Kidney (tissue), 13 donors: ENCODE measurements at regions not wholly inside any gene's neighbourhood (a gene's known extent, or its start where the extent isn't known, plus 50 kb on each side); places are given as distances from the start of the nearest gene placed in this dataset.

ENCODE experiments used
- DNase-seq, 5 donors: peaks; one replicate each; pipeline ENCODE4 v3.0.0-alpha.2; 2013 to 2020
- FAIRE-seq: peaks from 2 replicates; lab custom pipeline; 2012; peaks lifted over from hg19 to GRCh38; lab: Jason Lieb, UNC
- H3K27ac ChIP-seq, 2 donors: one replicate each; pipeline ENCODE4 v1.7.0; 2013; ENCODE audit warnings: low read depth in 2 of 2, low read length in 2 of 2, inconsistent platforms in 1 of 2
- H3K27me3 ChIP-seq: one replicate; pipeline ENCODE4 v1.7.1; 2013; ENCODE audit warnings: low read length, inconsistent platforms; ENCODE audit not compliant: control insufficient read depth, insufficient read depth
- H3K36me3 ChIP-seq, 3 donors: one replicate each; pipeline versions ENCODE4 v1.7.0 to v1.7.1; 2013; ENCODE audit warnings: low read length in 3 of 3, control low read depth in 1 of 3, inconsistent platforms in 1 of 3; ENCODE audit not compliant: insufficient read depth in 3 of 3, control insufficient read depth in 2 of 3
- H3K4me1 ChIP-seq, 3 donors: one replicate each; pipeline versions ENCODE4 v1.7.0 to v1.7.1; 2013; ENCODE audit warnings: low read length in 3 of 3, inconsistent platforms in 1 of 3, low read depth in 1 of 3; ENCODE audit not compliant: control insufficient read depth in 2 of 3, insufficient read depth in 2 of 3
- H3K4me3 ChIP-seq, 3 donors: one replicate each; pipeline versions ENCODE4 v1.7.0 to v1.8.1; 2013; ENCODE audit warnings: low read length in 3 of 3, control low read depth in 1 of 3, inconsistent platforms in 1 of 3
- H3K9ac ChIP-seq, 3 donors: one replicate each; pipeline versions ENCODE4 v1.7.0 to v1.7.1; 2013; ENCODE audit warnings: low read length in 3 of 3, control low read depth in 1 of 3, inconsistent platforms in 1 of 3
- H3K9me3 ChIP-seq, 3 donors: one replicate each; pipeline versions ENCODE4 v1.7.0 to v1.7.1; 2013; ENCODE audit warnings: low read length in 3 of 3, control low read depth in 1 of 3, inconsistent platforms in 1 of 3; ENCODE audit not compliant: control insufficient read depth in 2 of 3, insufficient read depth in 1 of 3
- CTCF ChIP-seq: IDR thresholded peaks from 3 replicates; pipeline ENCODE4 v1.5.1; 2012; ENCODE audit warnings: mild to moderate bottlenecking, moderate library complexity, borderline replicate concordance; ENCODE audit not compliant: insufficient read depth; ENCODE audit errors: extremely low read depth
- intact Hi-C: fragments of 100-400 bp; cut with DNase I; formaldehyde crosslinking; loops from one replicate; pipeline ENCODE4 v1.11.1; 2022
- donor health status: control.
- donor health status: control.
- donor health status: control.
- donor health status: control.
- donor health status: control.
- donor health status: DM: yes; HTN: yes; CAD: no.
- donor health status: Normal renal cell carcinoma (clear cell type).

- FAIRE-seq = no peak
- H3K36me3 ChIP-seq = no peaks in the 10 kb centered on the region
- DNase-seq = no peak
- H3K9ac ChIP-seq = no peak overlapping the region
- H3K27me3 ChIP-seq = no peaks in the 10 kb centered on the region
- no peak for TF ChIP-seq CTCF
- no peak overlapping the region for H3K27ac ChIP-seq
- H3K4me3 ChIP-seq = no peak overlapping the region
- no peaks in the 10 kb centered on the region for H3K4me1 ChIP-seq
- H3K9me3 ChIP-seq = no peaks in the 10 kb centered on the region
- intact Hi-C loops = no loop called here
Measured at GRCh38 chr2:4972472-4972871, 719.7 kb upstream of the SOX11 start.

GRCh38 chr2:4973354-4973753, 718.8 kb upstream of the SOX11 start:
- H3K36me3 ChIP-seq = no peaks in the 10 kb centered on the region
- H3K9ac ChIP-seq = no peak overlapping the region
- H3K4me1 ChIP-seq = no peaks in the 10 kb centered on the region
- DNase-seq (no peak), FAIRE-seq (no peak)
- intact Hi-C loops = no loop called here
- H3K4me3 ChIP-seq = no peak overlapping the region
- no peak overlapping the region for H3K27ac ChIP-seq
- no peaks in the 10 kb centered on the region for H3K27me3 ChIP-seq
- TF ChIP-seq CTCF = no peak
- H3K9me3 ChIP-seq = no peaks in the 10 kb centered on the region

GRCh38 chr2:4973973-4974372, 718.2 kb upstream of the SOX11 start:
- no peaks in the 10 kb centered on the region for H3K36me3 ChIP-seq
- H3K4me1 ChIP-seq = no peaks in the 10 kb centered on the region
- no peaks in the 10 kb centered on the region for H3K9me3 ChIP-seq
- no peak for DNase-seq
- intact Hi-C loops = no loop called here
- no peak overlapping the region for H3K4me3 ChIP-seq
- H3K27me3 ChIP-seq = no peaks in the 10 kb centered on the region
- no peak overlapping the region for H3K27ac ChIP-seq
- no peak for FAIRE-seq
- no peak overlapping the region for H3K9ac ChIP-seq
- TF ChIP-seq CTCF = no peak

- Histone ChIP-seq H3K4me3 (no peak overlapping the region), H3K4me1 (no peaks in the 10 kb centered on the region), H3K36me3 (no peaks in the 10 kb centered on the region), H3K9ac (no peak overlapping the region), H3K9me3 (no peaks in the 10 kb centered on the region), H3K27me3 (no peaks in the 10 kb centered on the region), H3K27ac (no peak overlapping the region)
- intact Hi-C loops = no loop called here
- FAIRE-seq (no peak), DNase-seq (no peak)
- no peak for TF ChIP-seq CTCF
Measured at GRCh38 chr2:4976407-4976806, 715.8 kb upstream of the SOX11 start.
